ENCODE measurements at regions not wholly inside any gene's neighbourhood (a gene's known extent, or its start where the extent isn't known, plus 50 kb on each side); places are given as distances from the start of the nearest gene placed in this dataset.
"Not testable (repeated sequence)": the region's sequence is repeated elsewhere in the genome, so short reads cannot be mapped to it uniquely, and the experiment has no call there.

GRCh38 chr18:22570492-22570891 lies 152.8 kb upstream of the CTAGE1 start:
- no peak for DNase-seq

- DNase-seq = no peak
Measured at GRCh38 chr18:22572341-22572740, 154.6 kb upstream of the CTAGE1 start.

- DNase-seq = no peak
Measured at GRCh38 chr18:22579271-22579670, 161.6 kb upstream of the CTAGE1 start.

GRCh38 chr18:22585333-22585732 lies 167.6 kb upstream of the CTAGE1 start:
- DNase-seq = no peak

GRCh38 chr18:22585821-22586220 lies 168.1 kb upstream of the CTAGE1 start:
- DNase-seq = no peak

- no peak for DNase-seq
Measured at GRCh38 chr18:22591222-22591621, 173.5 kb upstream of the CTAGE1 start.

GRCh38 chr18:22594155-22594690 lies 176.5 kb upstream of the CTAGE1 start:
- DNase-seq = no peak

- DNase-seq = no peak
Measured at GRCh38 chr18:22601481-22601880, 183.8 kb upstream of the CTAGE1 start.

GRCh38 chr18:22602456-22602855 lies 184.7 kb upstream of the CTAGE1 start:
- DNase-seq = not testable (repeated sequence)

- DNase-seq = no peak
Measured at GRCh38 chr18:22603902-22604301, 186.2 kb upstream of the CTAGE1 start.

GRCh38 chr18:22604390-22604985 lies 186.8 kb upstream of the CTAGE1 start:
- no peak for DNase-seq

- no peak for DNase-seq
Measured at GRCh38 chr18:22604986-22605421, 187.3 kb upstream of the CTAGE1 start.

- no peak for DNase-seq
Measured at GRCh38 chr18:22605736-22606135, 188.0 kb upstream of the CTAGE1 start.

- DNase-seq = no peak
Measured at GRCh38 chr18:22606563-22607283, 189.0 kb upstream of the CTAGE1 start.

GRCh38 chr18:22607284-22607635 lies 189.5 kb upstream of the CTAGE1 start:
- no peak for DNase-seq

GRCh38 chr18:22608847-22609246 lies 191.1 kb upstream of the CTAGE1 start:
- DNase-seq = no peak

GRCh38 chr18:22609642-22610041 lies 191.9 kb upstream of the CTAGE1 start:
- no peak for DNase-seq

GRCh38 chr18:22613058-22613690 lies 195.5 kb upstream of the CTAGE1 start:
- DNase-seq = no peak

GRCh38 chr18:22613788-22614187 lies 196.1 kb upstream of the CTAGE1 start:
- DNase-seq = no peak

GRCh38 chr18:22623513-22623912 lies 205.8 kb upstream of the CTAGE1 start:
- DNase-seq = no peak

- no peak for DNase-seq
Measured at GRCh38 chr18:22624176-22624575, 206.5 kb upstream of the CTAGE1 start.

GRCh38 chr18:22625406-22625805 lies 207.7 kb upstream of the CTAGE1 start:
- no peak for DNase-seq

GRCh38 chr18:22626771-22627170 lies 209.1 kb upstream of the CTAGE1 start:
- DNase-seq = no peak

- no peak for DNase-seq
Measured at GRCh38 chr18:22627506-22627905, 209.8 kb upstream of the CTAGE1 start.

All from T-helper 1 cell (primary cell).